Endodermal cell (in vitro differentiated cells): ENCODE measurements at regions not wholly inside any gene's neighbourhood (a gene's known extent, or its start where the extent isn't known, plus 50 kb on each side); places are given as distances from the start of the nearest gene placed in this dataset.
"Not testable (repeated sequence)": the region's sequence is repeated elsewhere in the genome, so short reads cannot be mapped to it uniquely, and the experiment has no call there.

Experiments used
- DNase-seq: peaks from one replicate; pipeline ENCODE4 v3.0.0-alpha.2; 2017
- H3K27ac ChIP-seq: 2 replicates; pipeline ENCODE4 v1.5.1; 2013; ENCODE audit warnings: mild to moderate bottlenecking, low read depth, low read length, moderate library complexity
- H3K27me3 ChIP-seq: 2 replicates; pipeline ENCODE4 v1.6.1; 2013; ENCODE audit warnings: mild to moderate bottlenecking, low read length, moderate library complexity; ENCODE audit not compliant: insufficient read depth, control insufficient read depth, poor library complexity, severe bottlenecking
- H3K36me3 ChIP-seq: 2 replicates; pipeline ENCODE4 v1.7.0; 2013; ENCODE audit warnings: mild to moderate bottlenecking, low read length, moderate library complexity; ENCODE audit not compliant: control insufficient read depth, insufficient read depth
- H3K4me1 ChIP-seq: one replicate; pipeline ENCODE4 v1.7.0; 2013; ENCODE audit warnings: low read length; ENCODE audit not compliant: control insufficient read depth, insufficient read depth
- H3K4me3 ChIP-seq: 2 replicates; pipeline ENCODE4 v1.5.1; 2013; ENCODE audit warnings: mild to moderate bottlenecking, low read length, moderate library complexity
- H3K9ac ChIP-seq: 2 replicates; pipeline ENCODE4 v1.6.1; 2013; ENCODE audit warnings: mild to moderate bottlenecking, low read length, moderate library complexity; ENCODE audit not compliant: poor library complexity, severe bottlenecking; ENCODE audit errors: extremely low read depth
- H3K9me3 ChIP-seq: 2 replicates; pipeline ENCODE4 v1.6.1; 2013; ENCODE audit warnings: mild to moderate bottlenecking, low read length, moderate library complexity; ENCODE audit not compliant: control insufficient read depth
- H3K27ac Mint-ChIP-seq: 2 replicates; pipeline ENCODE4 v1.8.0; 2020; ENCODE audit warnings: mixed read lengths
- H3K27me3 Mint-ChIP-seq: 2 replicates; pipeline ENCODE4 v1.8.0; 2021; ENCODE audit warnings: mild to moderate bottlenecking, mixed read lengths; ENCODE audit not compliant: insufficient read depth
- H3K36me3 Mint-ChIP-seq: 2 replicates; pipeline ENCODE4 v1.8.0; 2020; ENCODE audit warnings: low read depth, mixed read lengths
- H3K4me1 Mint-ChIP-seq: 2 replicates; pipeline ENCODE4 v1.8.0; 2020; ENCODE audit warnings: mixed read lengths
- H3K4me3 Mint-ChIP-seq: 2 replicates; pipeline ENCODE4 v1.8.0; 2020; ENCODE audit warnings: mild to moderate bottlenecking, moderate library complexity, mixed read lengths
- H3K9me3 Mint-ChIP-seq: 2 replicates; pipeline ENCODE4 v1.8.0; 2020; ENCODE audit warnings: mild to moderate bottlenecking, mixed read lengths
- WGBS, 2 experiments: methylation state at CpG; one replicate each; pipeline versions ENCODE4 v1.1.5 to v1.1.7; 2013; ENCODE audit warnings: missing lambda C conversion rate in 2 of 2, mixed read lengths in 1 of 2; ENCODE audit not compliant: insufficient coverage in 1 of 2, insufficient read length in 1 of 2; 5-methylcytosine and 5-hydroxymethylcytosine counted together
- TF ChIP-seq, protein P1 (sequence below): fragments of 200-600 bp; sonication (generic); conservative IDR thresholded peaks from 2 replicates; pipeline ENCODE4 v1.5.0; 2021; ENCODE audit warnings: antibody characterized with exemption, mild to moderate bottlenecking

DNA sequence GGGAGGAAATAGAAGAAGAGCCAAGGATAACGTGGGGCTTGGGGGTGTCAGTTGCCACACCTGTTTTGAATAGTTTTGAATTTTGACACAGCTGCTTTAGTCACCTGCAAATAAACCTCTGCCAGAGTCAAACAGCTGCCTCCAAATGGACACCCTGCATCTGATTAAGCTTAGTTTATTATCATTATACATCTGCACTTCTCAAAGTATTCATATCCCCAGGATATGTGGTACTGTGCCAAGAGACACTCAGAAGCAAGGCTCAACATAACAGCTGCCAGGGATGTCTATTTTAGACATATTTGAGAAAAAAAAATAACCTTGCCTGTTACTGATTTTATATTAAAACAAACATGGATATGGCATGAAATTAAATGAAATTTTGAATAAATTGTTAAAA is 122.5 kb upstream of the WDR75 start:
- no peaks in the 10 kb centered on the region for H3K27me3 ChIP-seq
- H3K4me1 ChIP-seq = no peaks in the 10 kb centered on the region
- H3K9me3 ChIP-seq = peaks cover 37% of the 10 kb centered on the region
- WGBS, 2 experiments = 89% methylated on average over 1 of the region's 1 CpG; no CpG with 5 or more reads in 1 of the 2 experiments
- no peak for DNase-seq
- H3K36me3 Mint-ChIP-seq = peaks cover 8% of the 10 kb centered on the region
- H3K27ac ChIP-seq = no peak overlapping the region
- no peak overlapping the region for H3K9ac ChIP-seq
- no peaks in the 10 kb centered on the region for H3K27me3 Mint-ChIP-seq
- H3K27ac Mint-ChIP-seq = no peak overlapping the region
- H3K4me3 Mint-ChIP-seq = no peak overlapping the region
- peaks cover 63% of the 10 kb centered on the region for H3K9me3 Mint-ChIP-seq
- H3K4me1 Mint-ChIP-seq = no peaks in the 10 kb centered on the region
- TF ChIP-seq, protein P1, sequence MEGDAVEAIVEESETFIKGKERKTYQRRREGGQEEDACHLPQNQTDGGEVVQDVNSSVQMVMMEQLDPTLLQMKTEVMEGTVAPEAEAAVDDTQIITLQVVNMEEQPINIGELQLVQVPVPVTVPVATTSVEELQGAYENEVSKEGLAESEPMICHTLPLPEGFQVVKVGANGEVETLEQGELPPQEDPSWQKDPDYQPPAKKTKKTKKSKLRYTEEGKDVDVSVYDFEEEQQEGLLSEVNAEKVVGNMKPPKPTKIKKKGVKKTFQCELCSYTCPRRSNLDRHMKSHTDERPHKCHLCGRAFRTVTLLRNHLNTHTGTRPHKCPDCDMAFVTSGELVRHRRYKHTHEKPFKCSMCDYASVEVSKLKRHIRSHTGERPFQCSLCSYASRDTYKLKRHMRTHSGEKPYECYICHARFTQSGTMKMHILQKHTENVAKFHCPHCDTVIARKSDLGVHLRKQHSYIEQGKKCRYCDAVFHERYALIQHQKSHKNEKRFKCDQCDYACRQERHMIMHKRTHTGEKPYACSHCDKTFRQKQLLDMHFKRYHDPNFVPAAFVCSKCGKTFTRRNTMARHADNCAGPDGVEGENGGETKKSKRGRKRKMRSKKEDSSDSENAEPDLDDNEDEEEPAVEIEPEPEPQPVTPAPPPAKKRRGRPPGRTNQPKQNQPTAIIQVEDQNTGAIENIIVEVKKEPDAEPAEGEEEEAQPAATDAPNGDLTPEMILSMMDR = no peak
- H3K36me3 ChIP-seq = no peaks in the 10 kb centered on the region
- H3K4me3 ChIP-seq = no peak overlapping the region

DNA sequence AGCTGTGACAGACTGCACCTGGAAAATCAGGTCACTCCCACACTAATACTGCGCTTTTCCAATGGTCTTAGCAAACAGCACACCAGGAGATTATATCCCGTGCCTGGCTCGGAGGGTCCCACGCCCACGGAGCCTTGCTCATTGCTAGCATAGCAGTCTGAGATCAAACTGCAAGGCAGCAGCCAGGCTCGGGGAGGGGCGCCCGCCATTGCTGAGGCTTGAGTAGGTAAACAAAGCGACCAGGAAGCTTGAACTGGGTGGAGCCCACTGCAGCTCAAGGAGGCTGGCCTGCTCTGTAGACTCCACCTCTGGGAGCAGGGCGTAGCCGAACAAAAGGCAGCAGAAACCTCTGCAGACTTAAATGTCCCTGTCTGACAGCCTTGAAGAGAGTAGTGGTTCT is 121.8 kb upstream of the WDR75 start:
- not testable (repeated sequence) for H3K27ac Mint-ChIP-seq, H3K4me1 ChIP-seq, H3K36me3 ChIP-seq, H3K27me3 Mint-ChIP-seq, H3K4me1 Mint-ChIP-seq, DNase-seq, H3K9ac ChIP-seq, H3K36me3 Mint-ChIP-seq, H3K4me3 ChIP-seq, H3K4me3 Mint-ChIP-seq, H3K27ac ChIP-seq, H3K27me3 ChIP-seq
- peaks cover 66% of the 10 kb centered on the region for H3K9me3 Mint-ChIP-seq
- 93 to 95% methylated on average over 9 to 11 of the region's 11 CpGs for WGBS, 2 experiments
- H3K9me3 ChIP-seq = peaks cover 30% of the 10 kb centered on the region

DNA sequence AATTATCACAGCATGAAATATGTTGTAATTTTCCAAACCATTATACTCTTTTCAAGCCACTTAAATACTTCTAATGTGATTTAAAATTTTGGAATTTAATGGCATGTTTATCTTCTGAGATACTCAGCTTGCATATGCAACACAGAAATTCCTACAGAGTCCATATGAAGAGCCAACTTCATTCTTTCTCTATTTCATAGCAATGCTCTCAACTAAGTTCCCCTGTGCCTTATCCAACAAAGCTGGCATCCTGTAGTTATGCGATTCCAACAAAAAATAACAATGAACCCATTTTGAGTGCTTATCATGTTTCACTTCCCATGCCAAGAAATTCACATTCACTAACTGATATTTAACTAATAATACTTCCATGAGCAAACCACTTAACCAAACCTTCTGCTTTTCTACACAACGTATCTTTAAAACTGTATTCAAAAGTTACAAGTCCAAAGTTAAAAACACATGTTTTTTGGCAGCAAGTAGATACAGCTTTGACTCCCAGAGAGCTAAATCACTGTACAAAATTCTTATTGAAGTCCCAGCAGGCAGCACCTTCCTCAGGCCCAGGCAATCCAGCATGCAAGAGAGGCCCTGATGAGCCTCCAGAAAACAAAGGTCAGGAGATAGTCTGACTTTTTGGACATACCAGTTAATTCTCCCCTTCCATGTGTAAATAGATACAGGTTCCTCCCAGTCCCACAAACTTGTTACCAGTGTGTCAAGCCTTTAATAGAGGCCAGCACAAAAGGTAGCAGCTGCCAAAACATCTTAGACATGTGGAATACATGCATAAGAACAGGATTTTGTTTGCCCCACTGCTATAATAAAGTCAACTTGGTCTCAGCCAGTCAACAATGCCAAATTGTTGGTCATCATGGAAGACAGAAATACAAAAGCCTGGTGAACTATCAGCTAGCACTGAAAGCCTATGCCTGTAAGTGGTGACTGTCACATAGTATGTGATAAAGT is 113.1 kb upstream of the WDR75 start:
- Mint-ChIP-seq H3K27ac (no peak overlapping the region), H3K9me3 (peaks cover 26% of the 10 kb centered on the region), H3K4me1 (no peaks in the 10 kb centered on the region), H3K27me3 (no peaks in the 10 kb centered on the region), H3K4me3 (no peak overlapping the region), H3K36me3 (no peaks in the 10 kb centered on the region)
- TF ChIP-seq, protein P1 = no peak
- no peaks in the 10 kb centered on the region for H3K4me1 ChIP-seq
- H3K9me3 ChIP-seq = peaks cover 14% of the 10 kb centered on the region
- H3K27me3 ChIP-seq = no peaks in the 10 kb centered on the region
- no peak overlapping the region for H3K4me3 ChIP-seq
- 50 to 55% methylated on average over 2 of the region's 2 CpGs for WGBS, 2 experiments
- H3K27ac ChIP-seq = no peak overlapping the region
- DNase-seq = no peak
- no peaks in the 10 kb centered on the region for H3K36me3 ChIP-seq
- no peak overlapping the region for H3K9ac ChIP-seq
